ENCODE measurements at regions not wholly inside any gene's neighbourhood (a gene's known extent, or its start where the extent isn't known, plus 50 kb on each side); places are given as distances from the start of the nearest gene placed in this dataset.
"Not testable (repeated sequence)": the region's sequence is repeated elsewhere in the genome, so short reads cannot be mapped to it uniquely, and the experiment has no call there.

DNA sequence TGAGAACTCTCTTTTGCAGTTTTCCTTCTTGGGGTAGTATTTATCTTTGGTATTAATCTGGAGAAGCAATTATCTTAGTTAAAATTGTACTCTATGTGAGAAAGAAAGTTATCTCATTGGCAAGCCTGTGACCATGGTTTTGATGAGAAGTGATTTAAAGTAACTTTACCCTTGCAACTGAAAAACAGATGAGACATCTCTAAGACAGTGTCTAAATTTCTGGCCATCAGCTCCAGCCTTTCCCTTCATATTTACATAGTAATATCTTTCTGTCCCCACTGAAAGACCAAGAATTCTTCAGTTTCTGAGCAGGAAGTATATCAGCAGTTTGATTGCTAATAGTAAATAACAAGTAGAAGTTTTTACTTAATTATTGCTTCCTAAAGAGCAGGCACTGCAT, 386.1 kb upstream of the SYNCRIP start:
- no peak for DNase-seq (ENCODE audit: low spot score)
- H3K27ac Mint-ChIP-seq: no peak overlapping the region
- H3K27me3 Mint-ChIP-seq (ENCODE audit: insufficient read depth): no peaks in the 10 kb centered on the region
- intact Hi-C loops (cut with micrococcal nuclease): no loop called here
- H3K4me3 Mint-ChIP-seq: no peak overlapping the region
- H3K9me3 Mint-ChIP-seq: no peaks in the 10 kb centered on the region
- H3K36me3 Mint-ChIP-seq (ENCODE audit: low read depth): no peaks in the 10 kb centered on the region
- no peaks in the 10 kb centered on the region for H3K4me1 Mint-ChIP-seq (ENCODE audit: low read depth)

DNA sequence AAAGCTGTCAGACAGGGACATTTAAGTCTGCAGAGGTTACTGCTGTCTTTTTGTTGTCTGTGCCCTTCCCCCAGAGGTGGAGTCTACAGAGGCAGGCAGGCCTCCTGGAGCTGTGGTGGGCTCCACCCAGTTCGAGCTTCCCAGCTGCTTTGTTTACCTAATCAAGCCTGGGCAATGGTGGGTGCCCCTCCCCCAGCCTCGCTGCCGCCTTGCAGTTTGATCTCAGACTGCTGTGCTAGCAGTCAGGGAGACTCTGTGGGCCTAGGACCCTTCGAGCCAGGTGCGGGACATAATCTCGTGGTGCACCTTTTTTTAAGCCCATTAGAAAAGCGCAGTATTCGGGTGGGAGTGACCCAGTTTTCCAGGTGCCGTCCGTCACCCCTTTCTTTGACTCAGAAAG, 384.2 kb upstream of the SYNCRIP start:
- H3K36me3 Mint-ChIP-seq (ENCODE audit: low read depth); intact Hi-C loops (cut with micrococcal nuclease); H3K4me1 Mint-ChIP-seq (ENCODE audit: low read depth); H3K27me3 Mint-ChIP-seq (ENCODE audit: insufficient read depth); DNase-seq (ENCODE audit: low spot score); H3K27ac Mint-ChIP-seq; H3K4me3 Mint-ChIP-seq; H3K9me3 Mint-ChIP-seq: not testable (repeated sequence)

- no peak overlapping the region for H3K27ac Mint-ChIP-seq
- no peaks in the 10 kb centered on the region for H3K36me3 Mint-ChIP-seq (ENCODE audit: low read depth)
- intact Hi-C loops (cut with micrococcal nuclease): no loop called here
- H3K9me3 Mint-ChIP-seq: no peaks in the 10 kb centered on the region
- DNase-seq (ENCODE audit: low spot score): no peak
- H3K4me3 Mint-ChIP-seq: no peak overlapping the region
- no peaks in the 10 kb centered on the region for H3K4me1 Mint-ChIP-seq (ENCODE audit: low read depth)
- no peaks in the 10 kb centered on the region for H3K27me3 Mint-ChIP-seq (ENCODE audit: insufficient read depth)
These were observed 374.6 kb upstream of the SYNCRIP start for GRCh38 chr6:86017236-86017635.

- Mint-ChIP-seq H3K4me3 (no peak overlapping the region), H3K36me3 (ENCODE audit: low read depth) (no peaks in the 10 kb centered on the region), H3K9me3 (no peaks in the 10 kb centered on the region), H3K27me3 (ENCODE audit: insufficient read depth) (no peaks in the 10 kb centered on the region), H3K27ac (no peak overlapping the region), H3K4me1 (ENCODE audit: low read depth) (no peaks in the 10 kb centered on the region)
- no peak for DNase-seq (ENCODE audit: low spot score)
- intact Hi-C loops (cut with micrococcal nuclease): no loop called here
These were observed 373.9 kb upstream of the SYNCRIP start for GRCh38 chr6:86016567-86016966.

GRCh38 chr6:86016077-86016476, 373.4 kb upstream of the SYNCRIP start:
- intact Hi-C loops (cut with micrococcal nuclease): no loop called here
- no peak overlapping the region for H3K4me3 Mint-ChIP-seq
- no peaks in the 10 kb centered on the region for H3K4me1 Mint-ChIP-seq (ENCODE audit: low read depth)
- no peak for DNase-seq (ENCODE audit: low spot score)
- no peak overlapping the region for H3K27ac Mint-ChIP-seq
- H3K9me3 Mint-ChIP-seq: no peaks in the 10 kb centered on the region
- no peaks in the 10 kb centered on the region for H3K27me3 Mint-ChIP-seq (ENCODE audit: insufficient read depth)
- H3K36me3 Mint-ChIP-seq (ENCODE audit: low read depth): no peaks in the 10 kb centered on the region

GRCh38 chr6:86012991-86013390, 370.3 kb upstream of the SYNCRIP start:
- H3K4me3 Mint-ChIP-seq; H3K27ac Mint-ChIP-seq; H3K9me3 Mint-ChIP-seq; H3K4me1 Mint-ChIP-seq (ENCODE audit: low read depth); DNase-seq (ENCODE audit: low spot score); H3K36me3 Mint-ChIP-seq (ENCODE audit: low read depth); H3K27me3 Mint-ChIP-seq (ENCODE audit: insufficient read depth); intact Hi-C loops (cut with micrococcal nuclease): not testable (repeated sequence)

- Mint-ChIP-seq H3K4me3 (no peak overlapping the region), H3K9me3 (peaks cover 3% of the 10 kb centered on the region), H3K27me3 (ENCODE audit: insufficient read depth) (no peaks in the 10 kb centered on the region), H3K4me1 (ENCODE audit: low read depth) (no peaks in the 10 kb centered on the region), H3K27ac (no peak overlapping the region), H3K36me3 (ENCODE audit: low read depth) (no peaks in the 10 kb centered on the region)
- DNase-seq (ENCODE audit: low spot score): no peak
- intact Hi-C loops (cut with micrococcal nuclease): no loop called here
These were observed 368.5 kb upstream of the SYNCRIP start for GRCh38 chr6:86010915-86011786.

DNA sequence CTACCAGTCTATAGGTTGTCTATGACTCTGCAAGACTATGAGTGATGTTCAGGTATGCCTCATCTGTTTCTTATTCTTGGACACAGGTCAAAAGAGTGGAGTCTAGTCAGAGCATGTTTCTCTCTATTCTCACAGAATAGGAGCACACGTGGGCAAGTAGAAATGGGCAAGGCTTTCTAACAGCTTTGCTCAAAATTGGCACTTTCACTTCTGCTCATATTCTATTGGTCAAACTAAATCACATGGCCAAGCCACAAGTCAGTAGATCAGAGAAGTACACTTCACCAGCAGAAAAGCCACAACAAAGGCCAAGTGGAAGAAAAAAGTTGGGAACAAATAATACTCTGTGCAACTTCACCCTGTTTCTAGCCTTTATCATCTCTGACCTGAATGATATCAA, 354.5 kb upstream of the SYNCRIP start:
- Mint-ChIP-seq H3K27ac (no peak overlapping the region), H3K27me3 (ENCODE audit: insufficient read depth) (no peaks in the 10 kb centered on the region), H3K36me3 (ENCODE audit: low read depth) (no peaks in the 10 kb centered on the region), H3K4me3 (no peak overlapping the region), H3K9me3 (peaks cover 21% of the 10 kb centered on the region), H3K4me1 (ENCODE audit: low read depth) (no peaks in the 10 kb centered on the region)
- intact Hi-C loops (cut with micrococcal nuclease): no loop called here
- DNase-seq (ENCODE audit: low spot score): no peak

- H3K4me3 Mint-ChIP-seq: no peak overlapping the region
- H3K36me3 Mint-ChIP-seq (ENCODE audit: low read depth): no peaks in the 10 kb centered on the region
- DNase-seq (ENCODE audit: low spot score): no peak
- intact Hi-C loops (cut with micrococcal nuclease): no loop called here
- no peak overlapping the region for H3K27ac Mint-ChIP-seq
- H3K4me1 Mint-ChIP-seq (ENCODE audit: low read depth): no peaks in the 10 kb centered on the region
- H3K27me3 Mint-ChIP-seq (ENCODE audit: insufficient read depth): no peaks in the 10 kb centered on the region
- H3K9me3 Mint-ChIP-seq: peaks cover 21% of the 10 kb centered on the region
These were observed 353.3 kb upstream of the SYNCRIP start for GRCh38 chr6:85996034-85996375.

DNA sequence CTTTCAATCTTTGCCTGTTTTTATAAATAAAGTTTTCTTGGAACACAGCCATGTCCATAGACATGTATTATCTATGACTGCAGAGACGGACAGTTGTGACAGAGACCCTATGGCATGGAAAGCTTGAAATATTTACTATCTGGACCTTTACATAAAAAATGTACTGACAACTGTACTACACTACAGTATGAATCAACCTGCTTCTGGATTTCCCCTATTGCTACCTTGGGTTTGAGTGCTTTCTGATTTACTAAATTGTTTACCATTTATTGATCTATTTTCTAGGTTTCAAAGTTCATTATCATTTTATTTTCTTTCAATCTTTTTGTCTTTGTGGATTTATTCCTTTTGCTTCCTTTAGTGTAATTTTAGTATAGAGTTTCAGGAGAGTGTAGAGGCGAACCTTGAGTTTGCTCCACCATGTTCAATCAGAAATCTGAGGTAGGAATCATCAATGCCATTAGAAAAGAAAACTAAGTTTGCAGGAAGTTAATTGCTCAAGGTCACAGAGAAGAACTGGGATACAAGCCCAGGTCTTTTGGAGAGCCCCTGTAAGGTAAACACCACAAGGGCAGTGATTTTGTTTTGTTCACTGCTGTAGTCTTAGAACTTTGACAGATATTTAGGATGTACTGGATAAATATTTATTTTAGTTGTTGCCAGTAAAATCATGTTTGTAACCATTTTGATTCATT, 352.8 kb upstream of the SYNCRIP start:
- Mint-ChIP-seq H3K4me1 (ENCODE audit: low read depth) (no peaks in the 10 kb centered on the region), H3K9me3 (peaks cover 21% of the 10 kb centered on the region), H3K36me3 (ENCODE audit: low read depth) (no peaks in the 10 kb centered on the region), H3K27ac (no peak overlapping the region), H3K27me3 (ENCODE audit: insufficient read depth) (no peaks in the 10 kb centered on the region), H3K4me3 (no peak overlapping the region)
- no peak for DNase-seq (ENCODE audit: low spot score)
- intact Hi-C loops (cut with micrococcal nuclease): no loop called here

GRCh38 chr6:85986681-85987080, 344.0 kb upstream of the SYNCRIP start:
- intact Hi-C loops (cut with micrococcal nuclease): no loop called here
- no peak for DNase-seq (ENCODE audit: low spot score)
- H3K4me3 Mint-ChIP-seq: no peak overlapping the region
- H3K36me3 Mint-ChIP-seq (ENCODE audit: low read depth): no peaks in the 10 kb centered on the region
- H3K27ac Mint-ChIP-seq: no peak overlapping the region
- peaks cover 20% of the 10 kb centered on the region for H3K9me3 Mint-ChIP-seq
- no peaks in the 10 kb centered on the region for H3K27me3 Mint-ChIP-seq (ENCODE audit: insufficient read depth)
- no peaks in the 10 kb centered on the region for H3K4me1 Mint-ChIP-seq (ENCODE audit: low read depth)

- Mint-ChIP-seq H3K27ac (no peak overlapping the region), H3K4me3 (no peak overlapping the region), H3K9me3 (peaks cover 15% of the 10 kb centered on the region), H3K27me3 (ENCODE audit: insufficient read depth) (no peaks in the 10 kb centered on the region), H3K36me3 (ENCODE audit: low read depth) (no peaks in the 10 kb centered on the region), H3K4me1 (ENCODE audit: low read depth) (no peaks in the 10 kb centered on the region)
- intact Hi-C loops (cut with micrococcal nuclease): no loop called here
- DNase-seq (ENCODE audit: low spot score): no peak
These were observed 340.5 kb upstream of the SYNCRIP start for GRCh38 chr6:85983032-85983659.

DNA sequence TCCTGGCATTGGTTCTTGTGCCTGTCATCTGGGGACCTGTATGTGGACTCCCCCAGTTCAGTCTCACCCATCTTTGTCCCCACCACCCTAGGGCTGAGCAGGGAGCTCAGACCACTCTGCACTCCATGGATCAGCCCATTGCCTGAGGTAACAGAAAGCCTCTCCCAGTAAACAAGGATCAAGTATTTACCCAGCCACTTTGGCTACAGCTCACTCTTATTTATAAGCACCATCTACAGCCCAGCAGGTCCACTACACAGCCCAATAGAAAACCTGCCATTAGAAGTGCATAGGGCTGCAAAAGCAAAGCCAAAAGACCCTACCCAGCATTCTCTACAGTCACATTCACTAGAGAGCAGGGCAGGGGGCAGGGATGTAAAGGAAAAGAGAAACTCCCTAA, 335.0 kb upstream of the SYNCRIP start:
- H3K36me3 Mint-ChIP-seq (ENCODE audit: low read depth): no peaks in the 10 kb centered on the region
- no peaks in the 10 kb centered on the region for H3K27me3 Mint-ChIP-seq (ENCODE audit: insufficient read depth)
- no peak for DNase-seq (ENCODE audit: low spot score)
- no peak overlapping the region for H3K27ac Mint-ChIP-seq
- peaks cover 4% of the 10 kb centered on the region for H3K9me3 Mint-ChIP-seq
- intact Hi-C loops (cut with micrococcal nuclease): no loop called here
- H3K4me3 Mint-ChIP-seq: no peak overlapping the region
- H3K4me1 Mint-ChIP-seq (ENCODE audit: low read depth): no peaks in the 10 kb centered on the region

All from activated T-helper 1 cell treated with anti-CD3 and anti-CD28 coated beads, Interleukin-12 subunit alpha, Interleukin-12 subunit beta, Interleukin-2, Interleukin-4 antibody, amounts not matched to agents 30 ng/mL and 10 ng/mL and 1 ng/mL, durations not matched to agents 14 hours and 24 hours and 36 hours (primary cell).